K562 (cell line): ENCODE measurements at regions not wholly inside any gene's neighbourhood (a gene's known extent, or its start where the extent isn't known, plus 50 kb on each side); places are given as distances from the start of the nearest gene placed in this dataset.

Experiments
- ATAC-seq: fragments of 200-7000 bp; cut with Tn5 transposase; 3 replicates; pipeline ENCODE4 v1.9.1; 2020; ENCODE audit warnings: moderate library complexity
- BruUV-seq: library from RNA; stranded (reverse); fragments of 400-500 nt; replicated peaks from 2 replicates; lab custom pipeline; 2021; lab: Mats Ljungman, UMichigan
- CTCF ChIA-PET: fragments of 300-600 bp; formaldehyde crosslinking; extraction: SDS; loops from one replicate; lab custom pipeline; 2021; ENCODE audit warnings: low intra/inter-chr PET ratio; lab: Yijun Ruan, JAX
- POLR2A ChIA-PET: fragments of 300-600, 350-650 bp; sonication (Branson Sonifier 250); formaldehyde crosslinking; extraction: SDS; loops from one replicate; lab custom pipeline; 2021; ENCODE audit warnings: antibody characterized with exemption, inconsistent platforms; lab: Yijun Ruan, JAX
- DNase-seq, 4 experiments: peaks; one replicate each; pipeline versions ENCODE4 v3.0.0 to v3.0.0-alpha.2; 2011 to 2018; ENCODE audit warnings: low spot score in 3 of 4, mixed read lengths in 3 of 4; ENCODE audit errors: extremely low read depth in 1 of 4
- FAIRE-seq: peaks from 2 replicates; lab custom pipeline; 2011; peaks lifted over from hg19 to GRCh38; lab: Jason Lieb, UNC
- H2AFZ ChIP-seq: 2 replicates; pipeline ENCODE4 v1.6.0; 2011; ENCODE audit warnings: low read depth, low read length, control low read depth, inconsistent platforms
- H3K27ac ChIP-seq: fragments of 200-600 bp; 3 replicates; pipeline ENCODE4 v1.8.0; 2011; ENCODE audit warnings: low read depth, mild to moderate bottlenecking, control low read depth, inconsistent platforms, low read length, moderate library complexity, mixed read lengths; ENCODE audit errors: extremely low read depth
- H3K27me3 ChIP-seq, 2 experiments: fragments of 300-600 bp in 1 of 2; 2 replicates in 1 of 2; 3 replicates in 1 of 2; pipeline versions ENCODE4 v1.6.0 to v1.8.0; 2011; ENCODE audit warnings: inconsistent platforms in 2 of 2, low read length in 2 of 2, mild to moderate bottlenecking in 1 of 2, mixed read lengths in 1 of 2, moderate library complexity in 1 of 2; ENCODE audit not compliant: control insufficient read depth in 2 of 2, insufficient read depth in 2 of 2
- H3K36me3 ChIP-seq: fragments of 300-600 bp; 3 replicates; pipeline ENCODE4 v1.8.0; 2011; ENCODE audit warnings: mild to moderate bottlenecking, low read length, inconsistent platforms; ENCODE audit not compliant: control insufficient read depth, insufficient read depth
- H3K4me1 ChIP-seq, 2 experiments: fragments of 200-600 bp in 1 of 2; replicated peaks in 1 of 2; 2 replicates in 1 of 2; 3 replicates in 1 of 2; pipeline versions ENCODE4 v1.5.1 to v1.8.0; 2011; ENCODE audit warnings: inconsistent platforms in 2 of 2, low read length in 2 of 2, mild to moderate bottlenecking in 1 of 2, mixed read lengths in 1 of 2, moderate library complexity in 1 of 2; ENCODE audit not compliant: control insufficient read depth in 2 of 2, insufficient read depth in 2 of 2
- H3K4me2 ChIP-seq: 2 replicates; pipeline ENCODE4 v1.6.1; 2011; ENCODE audit warnings: low read length, control low read depth, inconsistent platforms, mixed read lengths; ENCODE audit not compliant: insufficient read depth
- H3K4me3 ChIP-seq: fragments of 200-600 bp; sonication (generic), shearing (Covaris generic); 2 replicates; pipeline ENCODE4 v1.5.1; 2016; ENCODE audit warnings: control low read depth, inconsistent platforms
- H3K79me2 ChIP-seq: fragments of 200-600 bp; 3 replicates; pipeline ENCODE4 v1.8.0; 2011; ENCODE audit warnings: low read length, inconsistent platforms; ENCODE audit not compliant: control insufficient read depth, insufficient read depth
- H3K9ac ChIP-seq, 2 experiments: 2 replicates each; pipeline versions ENCODE4 v1.6.0 to v1.6.1; 2011; ENCODE audit warnings: low read depth in 2 of 2, low read length in 2 of 2, control low read depth in 1 of 2, inconsistent platforms in 1 of 2, mild to moderate bottlenecking in 1 of 2, mixed read lengths in 1 of 2; ENCODE audit not compliant: insufficient read depth in 1 of 2
- H3K9me1 ChIP-seq: one replicate; pipeline ENCODE4 v1.6.0; 2011; ENCODE audit warnings: inconsistent platforms, mild to moderate bottlenecking, low read length, moderate library complexity; ENCODE audit not compliant: control insufficient read depth, insufficient read depth
- H3K9me3 ChIP-seq: replicated peaks from 2 replicates; pipeline ENCODE4 v1.5.1; 2011; ENCODE audit warnings: low read depth, low read length, inconsistent platforms; ENCODE audit not compliant: control insufficient read depth, insufficient read depth
- H4K20me1 ChIP-seq: replicated peaks from 2 replicates; pipeline ENCODE4 v1.6.1; 2011; ENCODE audit warnings: low read length, inconsistent platforms, mixed read lengths; ENCODE audit not compliant: control insufficient read depth, insufficient read depth
- RFX1 ChIP-seq: fragments of 450-650 bp; IDR thresholded peaks from 2 replicates; pipeline ENCODE4 v1.6.1; 2016; ENCODE audit warnings: mild to moderate bottlenecking, moderate library complexity
- SP2 ChIP-seq: IDR thresholded peaks from 2 replicates; pipeline ENCODE4 v1.6.1; 2011; ENCODE audit warnings: mild to moderate bottlenecking, low read depth, low read length, moderate library complexity; ENCODE audit not compliant: poor library complexity, severe bottlenecking; ENCODE audit errors: extremely low read depth
- TAF15 ChIP-seq: fragments of 200-400 bp; formaldehyde crosslinking; IDR thresholded peaks from 2 replicates; pipeline ENCODE4 v1.6.1; 2017; ENCODE audit warnings: mild to moderate bottlenecking, low read depth, low read length, moderate library complexity
- ZNF232 ChIP-seq: sonication (generic); formaldehyde crosslinking; IDR thresholded peaks from 2 replicates; pipeline ENCODE4 v1.8.0; 2022; ENCODE audit warnings: mild to moderate bottlenecking, missing genetic modification reagents
- ZNF584 ChIP-seq: fragments of 200-800 bp; sonication (Bioruptor generic); IDR thresholded peaks from 2 replicates; pipeline ENCODE4 v1.6.1; 2016; ENCODE audit warnings: low read depth, mild to moderate bottlenecking, missing genetic modification characterization, missing compliant biosample characterization
- ZNF76 ChIP-seq: fragments of 250-450 bp; sonication (Bioruptor Pico); IDR thresholded peaks from 2 replicates; pipeline ENCODE4 v1.4.0; 2020; ENCODE audit warnings: mild to moderate bottlenecking, moderate library complexity, borderline replicate concordance
- WGBS: fragments of 100-300 bp; shearing (Covaris generic); methylation state at CpG from one replicate; pipeline ENCODE4 v1.1.6; 2016; ENCODE audit warnings: low coverage, mixed read lengths; ENCODE audit not compliant: insufficient coverage; ENCODE audit errors: missing lambda C conversion rate; 5-methylcytosine and 5-hydroxymethylcytosine counted together
- in situ Hi-C: fragments of 300-500 bp; cut with MboI; formaldehyde crosslinking; loops from 4 replicates; pipeline ENCODE4 v1.15.0; 2018; ENCODE audit warnings: inconsistent platforms, mixed read lengths
- intact Hi-C: fragments of 100-400 bp; cut with micrococcal nuclease; formaldehyde crosslinking; loops from 2 replicates; pipeline ENCODE4 v1.14.2; 2022
- TF ChIP-seq, protein P1 (sequence below): fragments of 450-650 bp; IDR thresholded peaks from 2 replicates; pipeline ENCODE4 v1.6.1; 2016

GRCh38 chr19:31913103-31913661 lies 432.2 kb upstream of the ZNF507 start:
- TF ChIP-seq RFX1 = peak; percentile 76
- no peak for TF ChIP-seq SP2
- TF ChIP-seq, protein P1, sequence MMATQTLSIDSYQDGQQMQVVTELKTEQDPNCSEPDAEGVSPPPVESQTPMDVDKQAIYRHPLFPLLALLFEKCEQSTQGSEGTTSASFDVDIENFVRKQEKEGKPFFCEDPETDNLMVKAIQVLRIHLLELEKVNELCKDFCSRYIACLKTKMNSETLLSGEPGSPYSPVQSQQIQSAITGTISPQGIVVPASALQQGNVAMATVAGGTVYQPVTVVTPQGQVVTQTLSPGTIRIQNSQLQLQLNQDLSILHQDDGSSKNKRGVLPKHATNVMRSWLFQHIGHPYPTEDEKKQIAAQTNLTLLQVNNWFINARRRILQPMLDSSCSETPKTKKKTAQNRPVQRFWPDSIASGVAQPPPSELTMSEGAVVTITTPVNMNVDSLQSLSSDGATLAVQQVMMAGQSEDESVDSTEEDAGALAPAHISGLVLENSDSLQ = peak; percentile 69
- FAIRE-seq (no peak), DNase-seq (no peak), ATAC-seq (no peak)
- no peak overlapping the region for H3K4me2 ChIP-seq
- POLR2A ChIA-PET = no interaction called here
- CTCF ChIA-PET = no interaction called here
- H3K9ac ChIP-seq = no peak overlapping the region
- BruUV-seq = no TSS peak
- no peak overlapping the region for H3K27ac ChIP-seq
- H3K4me1 ChIP-seq = no peaks in the 10 kb centered on the region
- in situ Hi-C loops = no loop called here
- 2% methylated on average over 7 of the region's 7 CpGs for WGBS
- H2AFZ ChIP-seq = no peak overlapping the region
- H3K9me3 ChIP-seq = no peaks in the 10 kb centered on the region
- no peaks in the 10 kb centered on the region for H4K20me1 ChIP-seq
- H3K27me3 ChIP-seq = no peaks in the 10 kb centered on the region; a peak in 1 of 5 replicates
- H3K79me2 ChIP-seq = no peaks in the 10 kb centered on the region
- H3K4me3 ChIP-seq = no peak overlapping the region
- no peaks in the 10 kb centered on the region for H3K9me1 ChIP-seq
- H3K36me3 ChIP-seq = no peaks in the 10 kb centered on the region
- intact Hi-C loops = no loop called here

DNA sequence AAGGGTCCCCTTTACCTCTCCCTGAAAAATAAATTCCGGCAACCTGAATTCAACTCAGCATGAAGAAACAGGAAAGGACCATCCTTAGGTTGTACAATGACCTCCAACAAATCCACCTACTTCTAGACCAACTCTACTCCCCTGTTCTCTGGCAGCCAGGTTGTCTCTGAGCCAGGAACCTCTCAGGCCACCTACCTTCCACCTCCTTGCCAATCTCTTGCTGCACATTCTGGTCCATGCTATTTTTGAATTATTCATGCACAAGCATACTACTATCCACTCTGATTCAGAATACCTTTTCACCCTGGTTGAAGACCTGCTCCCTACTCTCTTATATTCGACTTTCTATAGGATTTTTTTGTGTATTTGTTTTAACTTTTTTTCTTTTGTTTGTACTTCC lies 415.0 kb upstream of the ZNF507 start:
- H3K9me3 ChIP-seq = no peaks in the 10 kb centered on the region
- H3K9ac ChIP-seq = no peak overlapping the region
- intact Hi-C loops (no loop called here), in situ Hi-C loops (no loop called here)
- no peak overlapping the region for H2AFZ ChIP-seq
- no peaks in the 10 kb centered on the region for H3K27me3 ChIP-seq
- H3K79me2 ChIP-seq = no peaks in the 10 kb centered on the region
- CTCF ChIA-PET = no interaction called here
- FAIRE-seq (no peak), ATAC-seq (no peak), DNase-seq (no peak)
- H3K4me1 ChIP-seq = no peaks in the 10 kb centered on the region
- H3K36me3 ChIP-seq = no peaks in the 10 kb centered on the region
- no TSS peak for BruUV-seq
- POLR2A ChIA-PET = no interaction called here
- H3K9me1 ChIP-seq = no peaks in the 10 kb centered on the region
- no peak overlapping the region for H3K4me2 ChIP-seq
- no peak overlapping the region for H3K27ac ChIP-seq
- 0% methylated on average over 2 of the region's 2 CpGs for WGBS
- no peaks in the 10 kb centered on the region for H4K20me1 ChIP-seq
- no peak overlapping the region for H3K4me3 ChIP-seq
- TF ChIP-seq ZNF584 (CRISPR knock-in tag) (no peak), TAF15 (no peak), ZNF232 (CRISPR knock-in tag) (no peak), ZNF76 (CRISPR knock-in tag) (no peak)
